H1 (cell line): ENCODE measurements at regions not wholly inside any gene's neighbourhood (a gene's known extent, or its start where the extent isn't known, plus 50 kb on each side); places are given as distances from the start of the nearest gene placed in this dataset.

Source experiments
- CTCF ChIA-PET: fragments of 300-600 bp; sonication (Branson Sonifier 250); formaldehyde crosslinking; loops from one replicate; lab custom pipeline; 2021; ENCODE audit not compliant: partially characterized antibody; lab: Charles Lee
- POLR2A ChIA-PET: fragments of 300-600 bp; sonication (Branson Sonifier 250); formaldehyde crosslinking; loops from one replicate; lab custom pipeline; 2021; ENCODE audit warnings: inconsistent platforms; ENCODE audit not compliant: partially characterized antibody; lab: Charles Lee
- DNase-seq, 2 experiments: peaks; one replicate each; pipeline versions ENCODE4 v3.0.0 to v3.0.0-alpha.2; 2010 to 2022; ENCODE audit warnings: low spot score in 2 of 2, low read depth in 1 of 2, mixed read lengths in 1 of 2
- FAIRE-seq: peaks from 2 replicates; lab custom pipeline; 2011; peaks lifted over from hg19 to GRCh38; lab: Jason Lieb, UNC
- H2AFZ ChIP-seq: 2 replicates; pipeline ENCODE4 v1.8.1; 2012; ENCODE audit warnings: low read length, inconsistent platforms
- H2AK5ac ChIP-seq: 2 replicates; pipeline ENCODE4 v1.6.1; 2013; ENCODE audit warnings: low read depth, low read length
- H2BK120ac ChIP-seq: replicated peaks from 2 replicates; pipeline ENCODE3; 2013; ENCODE audit warnings: low read depth, low read length, inconsistent platforms
- H2BK12ac ChIP-seq: 2 replicates; pipeline ENCODE4 v1.6.1; 2013; ENCODE audit warnings: low read depth, low read length
- H2BK15ac ChIP-seq: 2 replicates; pipeline ENCODE4 v1.6.1; 2013; ENCODE audit warnings: low read length
- H2BK20ac ChIP-seq: 2 replicates; pipeline ENCODE4 v1.6.1; 2013; ENCODE audit warnings: low read length
- H2BK5ac ChIP-seq: 2 replicates; pipeline ENCODE4 v1.6.1; 2013; ENCODE audit warnings: low read depth, low read length
- H3K14ac ChIP-seq: 2 replicates; pipeline ENCODE4 v1.6.1; 2013; ENCODE audit warnings: inconsistent platforms; ENCODE audit not compliant: insufficient read length
- H3K18ac ChIP-seq: 2 replicates; pipeline ENCODE4 v1.6.1; 2013; ENCODE audit warnings: low read length; ENCODE audit errors: extremely low read depth
- H3K23ac ChIP-seq: 2 replicates; pipeline ENCODE4 v1.6.1; 2013; ENCODE audit warnings: inconsistent platforms; ENCODE audit not compliant: insufficient read length
- H3K23me2 ChIP-seq: 2 replicates; pipeline ENCODE4 v1.6.1; 2013; ENCODE audit warnings: low read depth, low read length
- H3K27ac ChIP-seq: 2 replicates; pipeline ENCODE4 v1.6.1; 2011; ENCODE audit warnings: low read depth, low read length, inconsistent platforms
- H3K27me3 ChIP-seq, 4 experiments: replicated peaks in 1 of 4; 1 replicate in 1 of 4; 2 replicates in 3 of 4; pipeline versions ENCODE4 v1.6.1 to v1.8.1; 2011 to 2013; ENCODE audit warnings: low read length in 3 of 4, mild to moderate bottlenecking in 3 of 4, inconsistent platforms in 2 of 4, mixed read lengths in 2 of 4, moderate library complexity in 1 of 4; ENCODE audit not compliant: control insufficient read depth in 3 of 4, insufficient read depth in 3 of 4; ENCODE audit errors: extremely low read depth in 1 of 4
- H3K36me3 ChIP-seq, 4 experiments: 2 replicates each; pipeline versions ENCODE4 v1.6.1 to v1.8.1; 2011 to 2013; ENCODE audit warnings: mild to moderate bottlenecking in 4 of 4, low read length in 3 of 4, moderate library complexity in 2 of 4, control low read depth in 1 of 4, inconsistent platforms in 1 of 4; ENCODE audit not compliant: insufficient read depth in 4 of 4, control insufficient read depth in 2 of 4
- H3K4ac ChIP-seq: replicated peaks from 2 replicates; pipeline ENCODE3; 2013; ENCODE audit warnings: low read length, low read depth, mixed read lengths, inconsistent platforms; ENCODE audit not compliant: insufficient read length
- H3K4me1 ChIP-seq, 4 experiments: replicated peaks in 1 of 4; 1 replicate in 1 of 4; 2 replicates in 3 of 4; pipeline versions ENCODE4 v1.6.1 to v1.8.1; 2011 to 2013; ENCODE audit warnings: low read length in 3 of 4, inconsistent platforms in 2 of 4, mixed read lengths in 1 of 4; ENCODE audit not compliant: insufficient read depth in 4 of 4, control insufficient read depth in 3 of 4
- H3K4me2 ChIP-seq, 2 experiments: 2 replicates each; pipeline versions ENCODE4 v1.6.1 to v1.8.1; 2011 to 2013; ENCODE audit warnings: low read depth in 2 of 2, low read length in 2 of 2, control low read depth in 1 of 2, inconsistent platforms in 1 of 2, mild to moderate bottlenecking in 1 of 2; ENCODE audit not compliant: insufficient read depth in 1 of 2
- H3K4me3 ChIP-seq, 4 experiments: fragments of 200-600, 300-600 bp in 1 of 4; sonication (generic), shearing (Covaris generic), sonication (Bioruptor Twin) in 1 of 4; 2 replicates each; pipeline versions ENCODE4 v1.5.1 to v1.8.1; 2011 to 2016; ENCODE audit warnings: low read length in 4 of 4, low read depth in 3 of 4, control low read depth in 2 of 4, inconsistent platforms in 2 of 4, mild to moderate bottlenecking in 2 of 4, mixed read lengths in 1 of 4, moderate library complexity in 1 of 4; ENCODE audit not compliant: insufficient read depth in 2 of 4; ENCODE audit errors: extremely low read depth in 1 of 4
- H3K56ac ChIP-seq: replicated peaks from 2 replicates; pipeline ENCODE3; 2013; ENCODE audit warnings: low read depth, mild to moderate bottlenecking, mixed read lengths, low read length, inconsistent platforms; ENCODE audit not compliant: insufficient read length
- H3K79me1 ChIP-seq: 2 replicates; pipeline ENCODE4 v1.6.1; 2013; ENCODE audit warnings: low read depth, low read length, control low read depth
- H3K79me2 ChIP-seq, 2 experiments: 2 replicates each; pipeline versions ENCODE4 v1.6.1 to v1.8.1; 2012 to 2013; ENCODE audit warnings: low read length in 2 of 2, mild to moderate bottlenecking in 2 of 2, inconsistent platforms in 1 of 2; ENCODE audit not compliant: insufficient read depth in 2 of 2, control insufficient read depth in 1 of 2
- H3K9ac ChIP-seq, 4 experiments: replicated peaks in 1 of 4; 1 replicate in 1 of 4; 2 replicates in 3 of 4; pipeline versions ENCODE4 v1.6.1 to v1.8.1; 2011 to 2013; ENCODE audit warnings: low read depth in 3 of 4, low read length in 3 of 4, control low read depth in 2 of 4, mild to moderate bottlenecking in 2 of 4, moderate library complexity in 2 of 4, inconsistent platforms in 1 of 4; ENCODE audit errors: extremely low read depth in 1 of 4
- H3K9me3 ChIP-seq, 2 experiments: 2 replicates each; pipeline versions ENCODE4 v1.6.1 to v1.8.1; 2012 to 2013; ENCODE audit warnings: mild to moderate bottlenecking in 2 of 2, moderate library complexity in 2 of 2, control low read depth in 1 of 2, inconsistent platforms in 1 of 2, low read depth in 1 of 2, low read length in 1 of 2, mixed read lengths in 1 of 2; ENCODE audit not compliant: insufficient read depth in 2 of 2
- H4K20me1 ChIP-seq, 2 experiments: replicated peaks in 1 of 2; 2 replicates each; pipeline versions ENCODE3 to v1.8.1; 2011 to 2013; ENCODE audit warnings: inconsistent platforms in 2 of 2, low read length in 2 of 2, mild to moderate bottlenecking in 1 of 2; ENCODE audit not compliant: insufficient read depth in 2 of 2, control insufficient read depth in 1 of 2
- H4K5ac ChIP-seq: 2 replicates; pipeline ENCODE4 v1.6.1; 2013; ENCODE audit warnings: low read length, low read depth, mixed read lengths, inconsistent platforms; ENCODE audit not compliant: insufficient read length
- H4K8ac ChIP-seq: 2 replicates; pipeline ENCODE4 v1.8.0; 2013; ENCODE audit warnings: mild to moderate bottlenecking, moderate library complexity, low read length, inconsistent platforms; ENCODE audit not compliant: insufficient read depth; ENCODE audit errors: extremely low read depth
- H4K91ac ChIP-seq: replicated peaks from 2 replicates; pipeline ENCODE3; 2013; ENCODE audit warnings: low read length, mixed read lengths, inconsistent platforms; ENCODE audit not compliant: insufficient read length
- KDM5A ChIP-seq: fragments of 200-600 bp; IDR thresholded peaks from 2 replicates; pipeline ENCODE4 v1.7.1; 2012; ENCODE audit warnings: mild to moderate bottlenecking, low read length, inconsistent platforms, mixed read lengths
- TF ChIP-seq, protein P1 (sequence below): IDR thresholded peaks from 2 replicates; pipeline ENCODE4 v1.6.1; 2012; ENCODE audit warnings: inconsistent platforms

DNA sequence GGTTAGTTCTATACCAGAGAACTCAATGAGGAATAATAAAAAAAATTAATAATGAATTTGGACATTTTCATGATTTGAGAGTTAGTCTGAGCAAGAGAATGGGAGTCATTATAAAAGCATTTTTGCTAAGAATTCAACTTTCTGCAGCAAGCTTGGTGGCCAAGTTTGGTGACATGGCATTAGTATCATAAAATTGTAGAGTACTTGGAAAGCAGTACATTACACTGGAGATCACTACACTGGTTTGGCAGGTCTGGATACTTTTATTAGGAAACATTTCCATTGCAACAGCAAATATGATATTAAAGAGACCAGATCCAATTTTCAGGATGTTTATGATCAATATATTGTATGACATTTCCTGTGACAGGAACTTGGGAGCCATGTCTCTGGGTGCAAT is 249.1 kb upstream of the INTU start:
- H3K9ac ChIP-seq: no peak overlapping the region

More for the DNA sequence above, 249.1 kb upstream of the INTU start:
- no peak overlapping the region for H4K5ac ChIP-seq
- H3K23ac ChIP-seq: no peak overlapping the region
- no peak overlapping the region for H4K8ac ChIP-seq
- H4K91ac ChIP-seq: no peak overlapping the region
- DNase-seq (no peak), FAIRE-seq (no peak)
- no peak overlapping the region for H3K27ac ChIP-seq
- peaks cover 0 to 1% (median 0%) of the 10 kb centered on the region in 4 experiments; a peak in 1 of 7 replicates for H3K27me3 ChIP-seq
- no peak overlapping the region for H3K4ac ChIP-seq
- H3K79me1 ChIP-seq: no peaks in the 10 kb centered on the region
- H3K18ac ChIP-seq: no peak overlapping the region
- POLR2A ChIA-PET: no interaction called here
- no peak overlapping the region for H3K4me3 ChIP-seq
- no peak overlapping the region for H2BK15ac ChIP-seq
- no peak overlapping the region for H2BK5ac ChIP-seq
- TF ChIP-seq KDM5A: no peak
- TF ChIP-seq, protein P1, sequence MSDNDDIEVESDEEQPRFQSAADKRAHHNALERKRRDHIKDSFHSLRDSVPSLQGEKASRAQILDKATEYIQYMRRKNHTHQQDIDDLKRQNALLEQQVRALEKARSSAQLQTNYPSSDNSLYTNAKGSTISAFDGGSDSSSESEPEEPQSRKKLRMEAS: no peak
- no peak overlapping the region for H2AFZ ChIP-seq
- CTCF ChIA-PET: no interaction called here
- H3K23me2 ChIP-seq: no peaks in the 10 kb centered on the region
- H2AK5ac ChIP-seq: no peak overlapping the region
- no peaks in the 10 kb centered on the region for H3K4me1 ChIP-seq
- H3K56ac ChIP-seq: no peak overlapping the region
- H2BK12ac ChIP-seq: no peak overlapping the region
- H3K79me2 ChIP-seq: no peaks in the 10 kb centered on the region
- no peaks in the 10 kb centered on the region for H4K20me1 ChIP-seq
- H3K14ac ChIP-seq: no peak overlapping the region
- no peaks in the 10 kb centered on the region for H3K36me3 ChIP-seq
- H2BK20ac ChIP-seq: no peak overlapping the region
- no peak overlapping the region for H2BK120ac ChIP-seq
- peaks cover 0 to 5% of the 10 kb centered on the region in 2 experiments; a peak in 2 of 4 replicates for H3K9me3 ChIP-seq
- H3K4me2 ChIP-seq: no peak overlapping the region
